Body of pancreas (tissue), 4 donors: ENCODE measurements at regions not wholly inside any gene's neighbourhood (a gene's known extent, or its start where the extent isn't known, plus 50 kb on each side); places are given as distances from the start of the nearest gene placed in this dataset.

ENCODE experiments used
- ATAC-seq: fragments of 150-250 bp; one replicate; pipeline ENCODE4 v1.9.1; 2016
- DNase-seq, 4 donors: peaks; one replicate each; pipeline ENCODE4 v3.0.0-alpha.2; 2019
- H3K27ac ChIP-seq, 4 donors: fragments of 200-600 bp; sonication (generic); 1 replicate in 3 of 4; 2 replicates in 1 of 4; pipeline versions ENCODE4 v1.5.1 to v1.6.1; 2016 to 2019; ENCODE audit warnings: mild to moderate bottlenecking in 1 of 4, mixed read lengths in 1 of 4, moderate library complexity in 1 of 4
- H3K27me3 ChIP-seq, 2 donors: fragments of 200-600 bp; sonication (generic); one replicate each; pipeline ENCODE4 v1.6.0; 2016; ENCODE audit warnings: mild to moderate bottlenecking in 1 of 2
- H3K36me3 ChIP-seq, 2 donors: fragments of 200-600 bp; sonication (generic); replicated peaks in 1 of 2; 2 replicates each; pipeline ENCODE4 v1.5.1; 2016; ENCODE audit warnings: low read depth in 2 of 2; ENCODE audit not compliant: insufficient read depth in 1 of 2
- H3K4me1 ChIP-seq: fragments of 200-600 bp; sonication (generic); one replicate; pipeline ENCODE4 v1.6.0; 2016
- H3K4me3 ChIP-seq, 2 donors: fragments of 200-600 bp; sonication (generic); 1 replicate in 1 of 2; 2 replicates in 1 of 2; pipeline ENCODE4 v1.5.1; 2016 to 2019
- H3K9me3 ChIP-seq, 3 donors: fragments of 200-600 bp; sonication (generic); 1 replicate in 2 of 3; 2 replicates in 1 of 3; pipeline ENCODE4 v1.5.1; 2016
- POLR2A ChIP-seq, 3 donors: fragments of 450-650 bp; IDR thresholded peaks; one replicate each; pipeline ENCODE4 v1.6.1; 2016; ENCODE audit warnings: antibody characterized with exemption in 3 of 3, mild to moderate bottlenecking in 2 of 3
- whole genome bisulfite sequencing, 2 donors: methylation state at CpG; one replicate each; pipeline ENCODE4 v1.1.5; 2017; 5-methylcytosine and 5-hydroxymethylcytosine counted together
- intact Hi-C: fragments of 100-400 bp; cut with DNase I; formaldehyde crosslinking; loops from one replicate; pipeline ENCODE4 v1.15.1; 2023
- TF ChIP-seq, protein P1 (sequence below), 7 experiments: fragments of 450-650 bp in 4 of 7; fragments of 200-600 bp in 3 of 7; sonication (generic) in 3 of 7; IDR thresholded peaks; one replicate each; pipeline ENCODE4 v1.5.1; 2016 to 2019; ENCODE audit warnings: antibody characterized with exemption in 7 of 7

- Histone ChIP-seq H3K4me1 (no peaks in the 10 kb centered on the region), H3K9me3 (no peaks in the 10 kb centered on the region), H3K4me3 (no peak overlapping the region), H3K36me3 (no peaks in the 10 kb centered on the region), H3K27me3 (no peaks in the 10 kb centered on the region), H3K27ac (no peak overlapping the region)
- ATAC-seq (no peak), DNase-seq (no peak)
- intact Hi-C loops: no loop called here
- 63 to 67% methylated on average over 8 of the region's 8 CpGs for WGBS, 2 donors
- TF ChIP-seq, protein P1, sequence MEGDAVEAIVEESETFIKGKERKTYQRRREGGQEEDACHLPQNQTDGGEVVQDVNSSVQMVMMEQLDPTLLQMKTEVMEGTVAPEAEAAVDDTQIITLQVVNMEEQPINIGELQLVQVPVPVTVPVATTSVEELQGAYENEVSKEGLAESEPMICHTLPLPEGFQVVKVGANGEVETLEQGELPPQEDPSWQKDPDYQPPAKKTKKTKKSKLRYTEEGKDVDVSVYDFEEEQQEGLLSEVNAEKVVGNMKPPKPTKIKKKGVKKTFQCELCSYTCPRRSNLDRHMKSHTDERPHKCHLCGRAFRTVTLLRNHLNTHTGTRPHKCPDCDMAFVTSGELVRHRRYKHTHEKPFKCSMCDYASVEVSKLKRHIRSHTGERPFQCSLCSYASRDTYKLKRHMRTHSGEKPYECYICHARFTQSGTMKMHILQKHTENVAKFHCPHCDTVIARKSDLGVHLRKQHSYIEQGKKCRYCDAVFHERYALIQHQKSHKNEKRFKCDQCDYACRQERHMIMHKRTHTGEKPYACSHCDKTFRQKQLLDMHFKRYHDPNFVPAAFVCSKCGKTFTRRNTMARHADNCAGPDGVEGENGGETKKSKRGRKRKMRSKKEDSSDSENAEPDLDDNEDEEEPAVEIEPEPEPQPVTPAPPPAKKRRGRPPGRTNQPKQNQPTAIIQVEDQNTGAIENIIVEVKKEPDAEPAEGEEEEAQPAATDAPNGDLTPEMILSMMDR (IDR thresholded peaks at IDR 0.05): no peak
- TF ChIP-seq POLR2A (IDR thresholded peaks at IDR 0.05): no peak
Observed at GRCh38 chrX:13888284-13888683, 71.4 kb upstream of the GPM6B start.

DNA sequence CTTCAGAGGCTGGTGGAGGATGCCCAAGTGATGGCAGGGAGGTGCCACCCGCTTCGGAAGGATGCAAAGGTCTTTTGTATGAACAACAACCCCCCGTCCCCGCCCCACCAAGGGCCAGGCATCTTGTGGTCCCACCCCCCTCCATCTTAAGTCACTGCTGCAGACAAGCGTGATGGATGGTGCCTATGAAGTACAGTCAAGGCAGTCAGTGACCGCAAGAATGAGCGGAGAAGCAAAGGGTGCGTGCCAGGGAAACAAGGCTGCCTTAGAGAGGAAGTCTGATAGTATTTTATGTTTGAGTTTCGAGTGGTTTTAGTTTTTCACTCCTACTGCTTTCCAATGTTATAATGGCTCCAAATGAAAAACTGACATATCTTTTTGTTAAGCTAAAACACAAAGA lies 68.7 kb upstream of the GPM6B start:
- no peak for TF ChIP-seq POLR2A (IDR thresholded peaks at IDR 0.05)
- TF ChIP-seq, protein P1 (IDR thresholded peaks at IDR 0.05): no peak
- WGBS, 2 donors: 86 to 97% methylated on average over 5 to 9 of the region's 9 CpGs
- Histone ChIP-seq H3K27me3 (no peaks in the 10 kb centered on the region), H3K27ac (no peak overlapping the region), H3K9me3 (no peaks in the 10 kb centered on the region), H3K36me3 (no peaks in the 10 kb centered on the region), H3K4me3 (no peak overlapping the region), H3K4me1 (no peaks in the 10 kb centered on the region)
- intact Hi-C loops: no loop called here
- ATAC-seq (no peak), DNase-seq (no peak)

DNA sequence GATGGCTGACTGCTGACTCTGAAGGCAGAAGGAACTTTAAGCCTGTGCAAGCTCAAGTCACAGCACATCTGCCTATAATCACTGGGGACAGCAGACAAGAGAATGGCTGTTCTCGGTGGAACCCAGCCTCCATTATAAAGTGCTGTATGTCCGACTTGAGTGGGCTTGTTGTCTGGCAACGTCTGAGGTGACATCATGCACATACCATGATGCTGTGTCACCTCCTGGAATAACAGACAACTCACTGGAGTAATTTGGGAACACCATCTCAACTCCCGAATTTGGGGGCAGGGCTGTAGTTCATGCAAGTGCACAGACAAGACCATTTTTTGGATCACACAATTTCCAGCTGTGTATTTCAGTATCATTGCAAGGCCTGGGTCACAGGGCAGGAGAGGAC lies 59.8 kb upstream of the GPM6B start:
- ATAC-seq (no peak), DNase-seq (no peak)
- Histone ChIP-seq H3K4me3 (no peak overlapping the region), H3K36me3 (no peaks in the 10 kb centered on the region), H3K9me3 (no peaks in the 10 kb centered on the region), H3K4me1 (no peaks in the 10 kb centered on the region), H3K27ac (no peak overlapping the region), H3K27me3 (no peaks in the 10 kb centered on the region)
- 53 to 67% methylated on average over 2 to 4 of the region's 4 CpGs for WGBS, 2 donors
- intact Hi-C loops: no loop called here
- TF ChIP-seq POLR2A (IDR thresholded peaks at IDR 0.05): no peak

DNA sequence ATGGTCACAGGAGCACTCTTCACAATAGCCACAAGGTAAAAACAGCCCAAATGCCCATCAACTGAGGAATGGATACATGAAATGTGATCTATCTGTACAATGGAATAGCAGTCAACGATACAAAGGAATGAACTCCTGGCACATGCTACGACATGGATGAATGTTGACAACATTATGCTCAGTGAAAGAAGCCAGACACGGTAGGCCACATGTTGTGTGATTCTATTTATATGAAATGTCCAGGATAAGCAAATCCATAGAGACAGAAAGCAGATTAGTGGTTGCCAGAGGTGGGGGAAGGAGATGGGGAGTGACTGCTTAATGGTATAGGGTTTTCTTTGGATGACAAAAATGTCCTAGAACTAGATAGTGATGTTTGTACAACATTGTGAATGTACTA lies 58.7 kb upstream of the GPM6B start:
- no peaks in the 10 kb centered on the region for H3K9me3 ChIP-seq
- no peak overlapping the region for H3K27ac ChIP-seq
- DNase-seq (no peak), ATAC-seq (no peak)
- H3K4me3 ChIP-seq: no peak overlapping the region
- 59 to 92% methylated on average over 3 of the region's 3 CpGs for WGBS, 2 donors
- H3K27me3 ChIP-seq: no peaks in the 10 kb centered on the region
- no peaks in the 10 kb centered on the region for H3K36me3 ChIP-seq
- TF ChIP-seq POLR2A (IDR thresholded peaks at IDR 0.05): no peak
- TF ChIP-seq, protein P1 (IDR thresholded peaks at IDR 0.05): no peak
- no peaks in the 10 kb centered on the region for H3K4me1 ChIP-seq
- intact Hi-C loops: no loop called here

- no peak overlapping the region for H3K4me3 ChIP-seq
- no peaks in the 10 kb centered on the region for H3K9me3 ChIP-seq
- ATAC-seq (no peak), DNase-seq (no peak)
- H3K27ac ChIP-seq: no peak overlapping the region
- no peak for TF ChIP-seq POLR2A (IDR thresholded peaks at IDR 0.05)
- TF ChIP-seq, protein P1 (IDR thresholded peaks at IDR 0.05): no peak
- intact Hi-C loops: no loop called here
- H3K4me1 ChIP-seq: no peaks in the 10 kb centered on the region
- H3K36me3 ChIP-seq: no peaks in the 10 kb centered on the region
- no peaks in the 10 kb centered on the region for H3K27me3 ChIP-seq
Observed at GRCh38 chrX:13868591-13868990, 51.7 kb upstream of the GPM6B start.
